ENCODE measurements at regions not wholly inside any gene's neighbourhood (a gene's known extent, or its start where the extent isn't known, plus 50 kb on each side); places are given as distances from the start of the nearest gene placed in this dataset.

DNA sequence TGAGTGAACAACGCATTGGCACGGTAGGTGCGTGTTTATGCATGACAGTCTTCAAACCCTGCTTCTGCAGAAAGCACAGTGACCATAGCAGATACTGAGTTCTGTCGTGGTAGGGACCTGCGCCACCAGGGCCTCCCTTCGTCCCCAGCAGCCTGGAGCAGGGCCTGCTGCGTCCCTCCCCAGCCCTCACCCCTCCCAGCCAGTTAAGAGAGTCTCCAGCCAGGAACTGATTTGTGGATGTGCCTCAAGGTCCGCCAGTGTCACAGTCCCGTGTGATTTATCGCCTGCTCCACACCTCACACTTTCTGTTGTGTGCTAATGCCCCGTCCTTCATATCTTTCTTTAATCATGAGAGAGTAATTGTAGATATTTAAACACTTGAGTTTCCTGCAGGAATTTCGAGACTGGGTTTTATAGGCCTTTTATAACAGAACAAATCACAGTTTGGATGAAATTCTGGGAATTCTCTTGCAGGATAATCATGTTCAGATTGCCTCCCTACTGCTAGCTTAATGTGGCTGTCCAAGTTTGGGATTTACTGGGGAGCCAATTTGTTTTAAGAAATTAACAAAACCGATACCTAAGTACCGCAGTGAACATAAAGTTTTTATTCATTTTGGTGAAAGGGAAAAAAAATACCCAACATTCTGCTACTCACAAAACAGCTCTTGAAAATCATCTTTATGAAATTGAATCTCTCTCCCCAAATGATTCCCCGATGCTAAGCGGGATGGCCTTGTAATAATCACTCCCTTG, 438.6 kb downstream of the TSHZ3 start:
- no peak for FAIRE-seq
- DNase-seq (ENCODE audit: insufficient read length, low spot score) = no peak
- TF ChIP-seq POLR2A (IDR thresholded peaks at IDR 0.05; ENCODE audit: low read depth, low read length) (no peak), POU2F2 (IDR thresholded peaks at IDR 0.05; ENCODE audit: low read depth, low read length) (no peak), TAF1 (IDR thresholded peaks at IDR 0.05; ENCODE audit: low read depth, low read length) (no peak), SPI1 (IDR thresholded peaks at IDR 0.05; ENCODE audit: low read depth, low read length) (no peak), POLR2AphosphoS5 (IDR thresholded peaks at IDR 0.05; ENCODE audit: low read depth, low read length) (no peak), PAX5 (IDR thresholded peaks at IDR 0.05; ENCODE audit: insufficient read depth, low read length, severe bottlenecking) (no peak)

GRCh38 chr19:30909216-30909615, 440.0 kb downstream of the TSHZ3 start:
- DNase-seq (ENCODE audit: insufficient read length, low spot score) (no peak), FAIRE-seq (no peak)
- TF ChIP-seq SPI1 (IDR thresholded peaks at IDR 0.05; ENCODE audit: low read depth, low read length) (no peak), POLR2A (IDR thresholded peaks at IDR 0.05; ENCODE audit: low read depth, low read length) (no peak), POU2F2 (IDR thresholded peaks at IDR 0.05; ENCODE audit: low read depth, low read length) (no peak), PAX5 (IDR thresholded peaks at IDR 0.05; ENCODE audit: insufficient read depth, low read length, severe bottlenecking) (no peak), TAF1 (IDR thresholded peaks at IDR 0.05; ENCODE audit: low read depth, low read length) (no peak), POLR2AphosphoS5 (IDR thresholded peaks at IDR 0.05; ENCODE audit: low read depth, low read length) (no peak)

DNA sequence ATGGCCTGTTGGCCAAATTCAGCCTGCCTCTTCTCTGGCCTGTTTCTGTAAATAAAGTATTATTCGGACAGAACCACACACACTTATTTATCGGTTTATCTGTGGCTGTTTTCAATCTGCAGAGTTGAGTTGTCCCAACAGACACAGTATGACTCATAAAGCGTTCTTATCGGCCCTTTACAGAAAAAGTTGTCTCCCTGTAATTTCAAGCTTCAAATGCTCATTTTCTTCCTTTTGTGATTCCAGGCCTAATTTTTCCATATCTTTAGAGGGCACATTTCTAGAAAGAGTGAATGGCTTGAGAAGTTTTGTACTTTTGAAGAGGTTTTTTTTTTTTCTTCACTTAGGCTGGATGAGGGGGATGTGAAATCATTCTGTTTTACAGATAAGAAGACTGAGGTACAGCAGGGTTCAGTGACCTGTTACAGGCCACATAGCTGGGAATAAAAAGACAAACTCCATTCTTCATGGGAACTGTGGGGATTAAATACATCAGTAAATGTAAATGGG, 440.9 kb downstream of the TSHZ3 start:
- no peak for FAIRE-seq
- no peak for DNase-seq (ENCODE audit: insufficient read length, low spot score)
- TF ChIP-seq SPI1 (IDR thresholded peaks at IDR 0.05; ENCODE audit: low read depth, low read length) = no peak

DNA sequence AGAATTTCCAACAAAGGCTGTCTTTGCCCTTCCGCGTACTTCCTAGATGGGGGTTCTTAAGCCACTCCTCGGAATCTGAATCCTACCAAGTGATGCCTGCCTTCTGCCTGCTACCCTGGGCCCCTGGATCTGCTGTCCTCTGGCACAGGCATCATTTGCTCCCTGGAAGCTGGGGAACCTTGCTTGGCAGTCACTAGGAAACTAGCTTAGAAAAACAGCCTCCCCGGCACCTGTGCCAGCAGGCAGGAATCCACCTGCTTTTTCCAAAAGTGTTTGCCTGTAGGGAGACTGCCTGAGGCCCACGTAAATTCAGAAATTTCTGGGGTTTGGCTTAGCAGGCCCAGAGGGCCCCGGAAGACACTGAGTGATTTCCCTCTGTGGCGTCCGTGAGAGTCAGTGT, 442.4 kb downstream of the TSHZ3 start:
- no peak for TF ChIP-seq PAX5 (IDR thresholded peaks at IDR 0.05; ENCODE audit: insufficient read depth, low read length, severe bottlenecking)
- TF ChIP-seq TAF1 (IDR thresholded peaks at IDR 0.05; ENCODE audit: low read depth, low read length) = no peak
- no peak for TF ChIP-seq POLR2AphosphoS5 (IDR thresholded peaks at IDR 0.05; ENCODE audit: low read depth, low read length)
- no peak for TF ChIP-seq POLR2A (IDR thresholded peaks at IDR 0.05; ENCODE audit: low read depth, low read length)
- no peak for TF ChIP-seq POU2F2 (IDR thresholded peaks at IDR 0.05; ENCODE audit: low read depth, low read length)
- TF ChIP-seq SPI1 (IDR thresholded peaks at IDR 0.05; ENCODE audit: low read depth, low read length) = no peak
- DNase-seq (ENCODE audit: insufficient read length, low spot score) (no peak), FAIRE-seq (no peak)

- DNase-seq (ENCODE audit: insufficient read length, low spot score) = no peak
- no peak for TF ChIP-seq TAF1 (IDR thresholded peaks at IDR 0.05; ENCODE audit: low read depth, low read length)
- TF ChIP-seq SPI1 (IDR thresholded peaks at IDR 0.05; ENCODE audit: low read depth, low read length) = no peak
- TF ChIP-seq POU2F2 (IDR thresholded peaks at IDR 0.05; ENCODE audit: low read depth, low read length) = no peak
- FAIRE-seq = no peak
These were observed 449.2 kb downstream of the TSHZ3 start for GRCh38 chr19:30900051-30900450.

GRCh38 chr19:30898353-30899103, 450.7 kb downstream of the TSHZ3 start:
- no peak for TF ChIP-seq POLR2AphosphoS5 (IDR thresholded peaks at IDR 0.05; ENCODE audit: low read depth, low read length)
- TF ChIP-seq POLR2A (IDR thresholded peaks at IDR 0.05; ENCODE audit: low read depth, low read length) = no peak
- no peak for TF ChIP-seq TAF1 (IDR thresholded peaks at IDR 0.05; ENCODE audit: low read depth, low read length)
- DNase-seq (ENCODE audit: insufficient read length, low spot score) = no peak
- FAIRE-seq = no peak

DNA sequence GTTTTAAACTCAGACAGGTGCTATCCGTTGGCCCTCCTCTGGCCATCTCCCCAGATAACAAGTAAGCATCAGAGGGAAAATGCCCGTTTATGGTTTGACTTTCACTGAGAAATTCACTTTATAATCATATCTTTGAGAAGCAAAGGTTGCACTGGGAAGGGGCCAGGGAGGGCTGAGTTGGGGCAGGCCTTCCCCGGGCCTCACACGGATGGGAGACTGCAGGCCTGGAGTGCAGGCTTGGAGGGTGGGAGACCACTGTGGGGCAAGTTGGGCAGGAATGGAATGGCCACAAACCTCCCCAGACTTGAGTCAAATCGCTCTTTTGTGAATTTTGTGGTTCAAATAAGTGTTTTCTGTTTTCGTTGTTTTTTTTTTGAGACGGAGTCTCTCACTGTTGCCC, 451.7 kb downstream of the TSHZ3 start:
- no peak for DNase-seq (ENCODE audit: insufficient read length, low spot score)

DNA sequence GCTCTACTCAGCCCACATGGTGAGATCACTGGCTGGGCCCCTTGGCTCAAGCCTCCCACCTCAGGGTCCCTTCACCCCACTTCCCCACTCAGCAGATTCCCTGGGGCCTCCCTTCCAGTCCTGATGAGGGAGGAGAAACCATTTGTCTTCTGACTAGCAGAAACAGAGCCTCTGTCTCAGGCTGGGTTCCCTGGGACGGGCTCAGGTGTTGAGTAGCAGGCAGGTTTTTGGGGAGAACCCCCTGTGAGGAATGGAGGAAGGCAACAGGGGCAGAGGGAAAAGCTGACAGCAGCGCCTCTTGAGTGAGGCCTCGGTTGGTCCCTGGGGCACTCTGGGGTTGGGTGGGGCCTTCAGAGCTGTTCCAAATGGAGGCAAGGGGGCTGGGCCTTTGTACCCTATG, 452.2 kb downstream of the TSHZ3 start:
- no peak for TF ChIP-seq SPI1 (IDR thresholded peaks at IDR 0.05; ENCODE audit: low read depth, low read length)
- TF ChIP-seq POU2F2 (IDR thresholded peaks at IDR 0.05; ENCODE audit: low read depth, low read length) = no peak
- no peak for TF ChIP-seq PAX5 (IDR thresholded peaks at IDR 0.05; ENCODE audit: insufficient read depth, low read length, severe bottlenecking)
- no peak for TF ChIP-seq POLR2A (IDR thresholded peaks at IDR 0.05; ENCODE audit: low read depth, low read length)
- no peak for TF ChIP-seq POLR2AphosphoS5 (IDR thresholded peaks at IDR 0.05; ENCODE audit: low read depth, low read length)
- no peak for TF ChIP-seq TAF1 (IDR thresholded peaks at IDR 0.05; ENCODE audit: low read depth, low read length)
- FAIRE-seq (no peak), DNase-seq (ENCODE audit: insufficient read length, low spot score) (no peak)

More for the DNA sequence above, 451.7 kb downstream of the TSHZ3 start:
- no peak for FAIRE-seq
- no peak for TF ChIP-seq PAX5 (IDR thresholded peaks at IDR 0.05; ENCODE audit: insufficient read depth, low read length, severe bottlenecking)

- TF ChIP-seq PAX5 (IDR thresholded peaks at IDR 0.05; ENCODE audit: insufficient read depth, low read length, severe bottlenecking) (no peak), SPI1 (IDR thresholded peaks at IDR 0.05; ENCODE audit: low read depth, low read length) (no peak), TAF1 (IDR thresholded peaks at IDR 0.05; ENCODE audit: low read depth, low read length) (no peak), POU2F2 (IDR thresholded peaks at IDR 0.05; ENCODE audit: low read depth, low read length) (no peak), POLR2A (IDR thresholded peaks at IDR 0.05; ENCODE audit: low read depth, low read length) (no peak), POLR2AphosphoS5 (IDR thresholded peaks at IDR 0.05; ENCODE audit: low read depth, low read length) (no peak)
- FAIRE-seq (no peak), DNase-seq (ENCODE audit: insufficient read length, low spot score) (no peak)
These were observed 452.7 kb downstream of the TSHZ3 start for GRCh38 chr19:30896554-30896953.

DNA sequence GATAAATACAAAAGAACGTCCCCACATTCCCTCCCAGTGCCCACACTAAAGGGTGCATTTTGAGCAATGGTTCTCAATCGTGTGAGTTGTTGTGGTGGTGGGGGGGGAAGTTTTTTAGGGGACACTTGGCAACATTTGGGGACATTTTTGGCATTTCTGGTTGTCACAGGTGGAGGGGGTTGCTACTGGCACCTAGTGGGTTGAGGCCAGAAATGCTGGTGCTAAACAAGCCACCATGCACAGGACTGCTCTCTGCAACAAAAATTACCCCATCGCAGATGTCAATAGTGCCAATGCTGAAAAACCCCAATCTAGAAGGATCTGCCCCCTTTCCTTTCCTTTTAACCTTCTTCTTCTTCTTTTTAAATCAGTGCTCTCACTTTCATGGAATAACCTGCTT, 453.3 kb downstream of the TSHZ3 start:
- TF ChIP-seq POU2F2 (IDR thresholded peaks at IDR 0.05; ENCODE audit: low read depth, low read length) (no peak), PAX5 (IDR thresholded peaks at IDR 0.05; ENCODE audit: insufficient read depth, low read length, severe bottlenecking) (no peak), POLR2A (IDR thresholded peaks at IDR 0.05; ENCODE audit: low read depth, low read length) (no peak), POLR2AphosphoS5 (IDR thresholded peaks at IDR 0.05; ENCODE audit: low read depth, low read length) (no peak), TAF1 (IDR thresholded peaks at IDR 0.05; ENCODE audit: low read depth, low read length) (no peak), SPI1 (IDR thresholded peaks at IDR 0.05; ENCODE audit: low read depth, low read length) (no peak)
- FAIRE-seq = no peak
- DNase-seq (ENCODE audit: insufficient read length, low spot score) = no peak
